Motor neuron (in vitro differentiated cells): ENCODE measurements at regions not wholly inside any gene's neighbourhood (a gene's known extent, or its start where the extent isn't known, plus 50 kb on each side); places are given as distances from the start of the nearest gene placed in this dataset.
A peak's percentile ranks its signal among the peaks of the same experiment; 100 is the strongest.

Source experiments
- ATAC-seq, 8 experiments: fragments of 200-7000 bp; cut with Tn5 transposase; replicated peaks in 6 of 8; 2 replicates each; pipeline ENCODE4 v1.8.0; 2021; ENCODE audit warnings: mild to moderate bottlenecking in 8 of 8, moderate library complexity in 8 of 8
- H3K27ac ChIP-seq, 2 donors: fragments of 250-450 bp; sonication (Bioruptor Pico); 2 replicates each; pipeline ENCODE4 v1.9.0; 2021; ENCODE audit warnings: antibody characterized with exemption in 2 of 2, mild to moderate bottlenecking in 2 of 2, moderate library complexity in 1 of 2
- H3K4me1 ChIP-seq, 2 donors: fragments of 250-450 bp; sonication (Bioruptor Pico); replicated peaks in 1 of 2; 2 replicates each; pipeline ENCODE4 v1.6.1; 2021; ENCODE audit warnings: antibody characterized with exemption in 2 of 2, mild to moderate bottlenecking in 2 of 2, moderate library complexity in 1 of 2
- H3K4me3 ChIP-seq, 5 donors: fragments of 250-450 bp; sonication (Bioruptor Pico); 2 replicates each; pipeline ENCODE4 v1.9.0; 2021; ENCODE audit warnings: antibody characterized with exemption in 5 of 5, mild to moderate bottlenecking in 5 of 5, moderate library complexity in 4 of 5
- WGBS, 10 experiments: fragments of 450-650 bp; shearing (Covaris generic); methylation state at CpG; one replicate each; pipeline ENCODE4 v1.0.0; 2022; 5-methylcytosine and 5-hydroxymethylcytosine counted together
- in situ Hi-C, 9 experiments: fragments of 400-800 bp; cut with MboI; loops; one replicate each; pipeline ENCODE4 v1.15.0; 2021; ENCODE audit warnings: low sequenced_read_pairs in 9 of 9, low pct_unique_long_range_greater_than_20kb in 2 of 9; ENCODE audit not compliant: unreplicated experiment in 9 of 9

DNA sequence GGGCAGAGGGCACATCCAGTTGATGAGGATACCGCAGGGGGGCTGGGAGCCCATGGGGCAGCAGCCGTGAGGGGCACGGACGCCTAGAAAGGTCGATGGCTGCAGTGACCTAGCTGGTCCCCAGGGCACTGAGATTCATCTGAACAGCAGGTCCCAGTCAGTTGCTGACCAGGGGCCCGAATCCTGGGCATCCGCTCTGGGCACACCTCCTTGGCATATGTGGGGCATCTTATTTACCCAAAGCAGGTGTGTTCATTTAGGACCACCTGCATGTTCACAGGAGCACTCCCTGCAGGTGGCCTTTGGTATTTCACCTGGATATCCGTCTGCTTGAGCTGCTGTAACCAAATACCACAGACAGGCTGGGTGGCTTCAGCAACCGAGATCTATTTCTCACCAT is 72.0 kb upstream of the ODC1 start:
- Histone ChIP-seq H3K27ac (no peak overlapping the region), H3K4me3 (no peak overlapping the region), H3K4me1 (peaks cover 0 to 2% of the 10 kb centered on the region in 2 donors)
- in situ Hi-C loops: no loop called here
- ATAC-seq: no peak
- WGBS, 10 experiments: 70 to 100% (median 88%) methylated on average over 1 to 8 of the region's 9 CpGs; no CpG with 5 or more reads in 4 of the 10 experiments

DNA sequence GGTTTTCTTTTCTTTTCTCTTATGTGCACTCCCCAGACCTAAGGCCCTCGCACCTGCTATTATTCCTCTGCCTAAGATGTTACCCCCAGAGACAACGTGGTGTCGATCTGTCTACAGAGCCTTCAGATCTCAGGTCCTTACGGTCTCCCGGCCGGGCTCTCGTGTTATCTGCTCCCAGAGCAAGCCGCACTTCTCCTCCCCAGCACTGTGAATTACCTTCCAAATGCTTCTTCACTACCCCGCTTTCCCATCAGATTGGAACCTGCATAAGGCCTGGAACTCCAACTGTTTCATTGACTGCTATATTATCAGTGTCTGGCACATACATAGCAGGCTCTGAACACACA is 71.2 kb upstream of the ODC1 start:
- no peak for ATAC-seq
- Histone ChIP-seq H3K4me3 (no peak overlapping the region), H3K4me1 (peaks cover 0 to 2% of the 10 kb centered on the region in 2 donors), H3K27ac (no peak overlapping the region)
- in situ Hi-C loops: no loop called here
- WGBS, 10 experiments: 74 to 100% (median 85%) methylated on average over 2 to 8 of the region's 9 CpGs; no CpG with 5 or more reads in 3 of the 10 experiments

DNA sequence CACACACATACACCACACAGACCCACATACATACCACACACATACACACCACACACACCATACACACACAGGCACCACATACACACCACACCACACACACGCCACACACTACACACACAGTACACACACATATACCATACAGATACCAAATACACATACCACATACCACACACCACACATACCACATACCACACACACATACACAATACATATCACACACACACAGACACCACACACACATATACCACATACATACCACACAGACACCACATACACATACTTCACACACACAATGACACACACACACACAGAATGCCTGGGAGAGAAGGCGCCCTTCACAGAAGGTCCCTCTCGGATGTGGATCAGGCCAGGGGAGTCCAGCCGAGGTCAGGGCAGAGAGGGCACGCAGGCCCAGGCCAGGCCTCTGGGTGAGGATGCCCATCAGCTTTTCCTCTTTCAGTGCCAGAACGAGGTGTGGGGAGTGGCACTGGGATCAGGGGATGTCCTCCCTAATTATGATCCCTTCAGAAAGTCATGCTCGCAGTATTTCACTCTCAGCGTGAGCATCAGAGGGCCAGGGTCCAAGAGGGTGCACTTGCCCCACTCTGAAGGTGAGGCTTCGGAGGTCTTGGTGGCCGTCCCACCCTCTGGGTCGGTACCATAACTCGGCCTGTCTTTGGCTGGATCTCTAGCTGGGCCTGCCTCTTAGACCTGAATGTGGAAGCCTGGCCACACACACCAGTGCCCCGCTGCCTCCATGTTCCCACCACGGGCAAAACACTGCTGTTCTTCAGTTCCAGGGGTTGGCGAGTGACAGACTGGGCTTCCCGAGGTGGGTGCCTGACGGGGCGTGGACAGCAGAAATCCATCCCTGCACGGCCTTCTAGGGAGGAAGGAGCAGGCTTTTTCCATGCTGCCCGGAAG is 70.6 kb upstream of the ODC1 start:
- Histone ChIP-seq H3K27ac (no peak overlapping the region), H3K4me1 (peaks cover 0 to 2% of the 10 kb centered on the region in 2 donors), H3K4me3 (no peak overlapping the region)
- WGBS, 10 experiments: 77 to 100% (median 88%) methylated on average over 1 to 14 of the region's 20 CpGs; no CpG with 5 or more reads in 5 of the 10 experiments
- no peak for ATAC-seq
- in situ Hi-C loops: no loop called here

DNA sequence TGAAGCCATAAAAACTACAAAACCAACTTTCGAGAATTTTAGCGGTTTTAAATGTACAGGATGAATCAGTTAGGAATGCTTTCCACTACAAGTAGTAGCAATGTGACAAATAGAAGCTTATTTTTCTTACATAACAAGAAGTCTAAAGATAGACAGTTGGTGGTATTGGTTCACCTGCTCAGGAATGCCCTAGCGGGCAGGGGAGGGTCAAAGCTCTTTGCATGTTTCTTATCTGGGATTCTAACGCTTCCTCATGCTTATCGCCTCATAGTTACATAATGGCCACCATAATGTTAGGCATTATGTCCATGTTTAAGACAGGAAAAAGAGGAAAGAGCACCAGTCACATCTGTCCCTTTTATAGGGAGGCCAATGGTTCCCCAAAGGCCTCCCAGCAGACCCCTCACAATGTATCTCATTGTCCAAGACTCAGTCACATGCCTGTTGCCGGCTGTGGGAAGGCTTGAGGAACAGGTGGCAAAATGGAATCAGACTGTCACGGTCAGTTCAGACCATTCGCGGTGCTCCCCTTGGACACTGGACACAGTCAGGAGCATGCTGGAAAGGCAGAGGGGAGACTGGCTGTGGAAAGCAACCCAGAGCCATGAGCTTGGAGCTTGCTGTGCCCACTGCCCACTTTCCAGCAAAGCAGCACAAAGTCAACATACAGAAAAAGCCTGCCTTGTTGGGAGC is 69.4 kb upstream of the ODC1 start:
- H3K27ac ChIP-seq: no peak overlapping the region
- in situ Hi-C loops: no loop called here
- ATAC-seq: no peak
- peaks cover 0 to 2% of the 10 kb centered on the region in 2 donors for H3K4me1 ChIP-seq
- H3K4me3 ChIP-seq: no peak overlapping the region
- 71 to 100% (median 92%) methylated on average over 2 to 7 of the region's 9 CpGs; no CpG with 5 or more reads in 1 of the 10 experiments for WGBS, 10 experiments

GRCh38 chr2:10515887-10516286 is 67.8 kb upstream of the ODC1 start:
- H3K27ac ChIP-seq: no peak overlapping the region
- no peaks in the 10 kb centered on the region for H3K4me1 ChIP-seq
- in situ Hi-C loops: no loop called here
- no peak overlapping the region for H3K4me3 ChIP-seq
- 3 to 75% (median 26%) methylated on average over 1 of the region's 1 CpG for WGBS, 10 experiments
- ATAC-seq: no peak

GRCh38 chr2:10514743-10515142 is 66.6 kb upstream of the ODC1 start:
- peak in 2 of 8 experiments; percentile 99 for ATAC-seq
- H3K27ac ChIP-seq: no peak overlapping the region
- H3K4me3 ChIP-seq: no peak overlapping the region
- WGBS, 10 experiments: 6 to 100% (median 72%) methylated on average over 2 to 8 of the region's 10 CpGs; no CpG with 5 or more reads in 1 of the 10 experiments
- in situ Hi-C loops: no loop called here
- H3K4me1 ChIP-seq: no peaks in the 10 kb centered on the region

DNA sequence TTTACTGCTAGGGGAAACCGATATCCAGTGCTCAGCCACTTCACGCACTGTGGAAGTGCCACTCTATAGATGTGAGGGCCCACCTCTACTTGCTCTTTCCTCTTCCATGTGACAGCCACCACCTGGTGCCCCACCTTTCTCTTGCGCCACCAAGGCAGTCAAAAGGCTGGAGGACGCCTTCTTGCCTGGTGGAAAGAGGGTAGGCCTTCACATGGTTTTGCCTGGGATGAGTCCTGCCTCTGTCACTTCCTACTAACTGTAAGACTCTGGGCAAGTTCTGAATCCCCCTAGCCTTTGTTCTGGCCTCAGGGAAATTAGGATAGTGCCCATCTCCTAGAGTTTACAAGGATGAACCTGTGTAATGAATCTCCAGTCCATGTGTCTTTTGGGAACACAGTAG is 66.1 kb upstream of the ODC1 start:
- 71 to 100% (median 90%) methylated on average over 1 to 3 of the region's 4 CpGs; no CpG with 5 or more reads in 6 of the 10 experiments for WGBS, 10 experiments
- no peak overlapping the region for H3K4me3 ChIP-seq
- ATAC-seq: no peak
- H3K27ac ChIP-seq: no peak overlapping the region
- no peaks in the 10 kb centered on the region for H3K4me1 ChIP-seq
- in situ Hi-C loops: no loop called here

- no peak for ATAC-seq
- Histone ChIP-seq H3K4me3 (no peak overlapping the region), H3K4me1 (no peaks in the 10 kb centered on the region), H3K27ac (no peak overlapping the region)
- in situ Hi-C loops: no loop called here
- WGBS, 10 experiments: 0 to 100% (median 77%) methylated on average over 1 to 3 of the region's 3 CpGs; no CpG with 5 or more reads in 5 of the 10 experiments
These were observed 65.1 kb upstream of the ODC1 start for GRCh38 chr2:10513201-10513600.

DNA sequence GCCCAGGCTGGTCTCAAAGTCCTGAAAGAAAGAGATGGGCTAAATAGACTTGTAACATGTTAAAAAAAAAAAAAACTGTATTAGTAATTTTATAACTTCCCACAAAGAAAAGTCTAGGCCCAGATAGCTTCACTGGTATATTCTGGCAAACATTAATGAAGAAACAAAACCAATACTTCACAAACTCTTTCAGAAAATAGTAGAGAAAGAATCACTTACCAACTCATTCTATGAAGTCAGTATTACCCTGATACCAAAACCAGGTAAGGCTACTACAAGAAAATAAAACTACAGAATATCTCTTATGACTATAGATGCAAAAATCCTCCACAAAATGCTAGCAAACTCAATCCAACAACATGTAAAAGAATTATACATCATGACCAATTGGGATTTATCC is 59.9 kb upstream of the ODC1 start:
- H3K4me3 ChIP-seq: no peak overlapping the region
- no peak for ATAC-seq
- H3K27ac ChIP-seq: no peak overlapping the region
- peaks cover 0 to under 1% of the 10 kb centered on the region in 2 donors for H3K4me1 ChIP-seq
- in situ Hi-C loops: no loop called here

DNA sequence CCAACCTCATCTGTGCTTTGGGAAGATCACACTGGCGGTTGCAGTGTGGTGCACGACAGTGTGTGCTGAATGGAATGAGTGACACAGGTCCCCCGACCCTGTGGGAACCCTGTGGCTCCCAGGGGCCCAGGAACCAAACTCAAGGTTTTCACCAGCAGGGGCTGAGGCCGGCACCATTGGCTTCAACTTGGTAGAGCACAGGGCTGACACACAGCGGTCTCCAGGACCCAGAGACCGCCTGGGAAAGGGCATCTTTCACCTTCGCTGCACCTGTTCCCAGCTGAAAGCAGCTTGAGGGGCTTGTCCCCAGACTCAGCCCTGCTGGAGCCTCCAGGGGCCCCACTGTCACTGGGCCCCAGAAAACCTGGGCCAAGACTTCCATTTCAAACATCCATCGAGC is 59.0 kb upstream of the ODC1 start:
- no peak overlapping the region for H3K27ac ChIP-seq
- H3K4me3 ChIP-seq: no peak overlapping the region
- in situ Hi-C loops: no loop called here
- ATAC-seq: no peak
- peaks cover 0 to 8% of the 10 kb centered on the region in 2 donors for H3K4me1 ChIP-seq
- 0 to 100% (median 63%) methylated on average over 1 to 5 of the region's 8 CpGs; no CpG with 5 or more reads in 4 of the 10 experiments for WGBS, 10 experiments

DNA sequence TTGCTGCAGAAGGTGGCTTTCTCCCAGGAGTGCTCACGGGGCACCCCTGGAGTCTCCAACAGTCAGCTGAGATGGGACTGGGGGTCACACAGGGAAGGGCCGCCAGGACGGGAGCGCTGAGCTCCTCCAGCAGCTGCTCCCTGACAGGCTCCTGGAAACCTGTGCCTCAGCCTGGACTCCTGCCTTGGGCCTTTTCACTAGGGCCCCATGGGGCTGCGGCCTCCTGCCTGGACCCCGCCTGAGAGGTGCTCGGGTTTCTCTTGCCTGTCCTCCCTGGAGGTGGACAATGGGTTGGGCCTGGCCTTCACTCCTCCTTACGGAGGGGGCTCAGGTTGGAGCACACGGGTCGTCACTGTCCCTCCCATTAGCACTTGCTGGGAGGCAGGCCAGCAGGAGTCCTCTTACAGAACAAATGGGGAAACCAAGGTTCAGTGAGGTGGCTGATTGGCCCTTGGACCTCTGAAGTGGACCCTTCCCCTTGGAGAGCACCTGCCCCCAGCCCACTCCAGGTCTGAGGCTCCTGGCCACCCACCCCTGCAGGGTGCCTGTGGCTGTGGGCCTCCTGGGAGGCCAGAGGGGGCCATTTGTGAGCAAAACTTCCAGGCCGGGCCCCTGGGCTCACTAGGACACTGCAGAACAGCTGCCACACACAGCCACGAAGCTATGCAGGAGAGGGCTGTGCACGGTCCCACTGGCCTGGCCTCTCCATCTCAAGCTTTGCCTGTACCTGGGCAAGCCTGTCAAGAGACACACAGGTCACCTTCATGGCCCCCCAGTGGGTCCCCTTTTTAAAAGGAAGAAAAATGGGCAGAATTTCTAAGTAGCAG is 57.1 kb upstream of the ODC1 start:
- H3K4me1 ChIP-seq: peaks cover 0 to 8% of the 10 kb centered on the region in 2 donors
- H3K4me3 ChIP-seq: no peak overlapping the region
- ATAC-seq: no peak
- H3K27ac ChIP-seq: no peak overlapping the region
- 20 to 100% (median 72%) methylated on average over 1 to 3 of the region's 13 CpGs; no CpG with 5 or more reads in 4 of the 10 experiments for WGBS, 10 experiments
- in situ Hi-C loops: no loop called here

- in situ Hi-C loops: no loop called here
- 60 to 100% (median 83%) methylated on average over 1 to 3 of the region's 16 CpGs; no CpG with 5 or more reads in 4 of the 10 experiments for WGBS, 10 experiments
- ATAC-seq: no peak
- Histone ChIP-seq H3K4me3 (no peak overlapping the region), H3K27ac (no peak overlapping the region), H3K4me1 (peaks cover 0 to 8% of the 10 kb centered on the region in 2 donors)
These were observed 56.4 kb upstream of the ODC1 start for GRCh38 chr2:10504370-10504993.
